Neural crest cell (in vitro differentiated cells): ENCODE measurements at regions not wholly inside any gene's neighbourhood (a gene's known extent, or its start where the extent isn't known, plus 50 kb on each side); places are given as distances from the start of the nearest gene placed in this dataset.
A peak's percentile ranks its signal among the peaks of the same experiment; 100 is the strongest.

Experiments
- DNase-seq: peaks from one replicate; pipeline ENCODE4 v3.0.0; 2021; ENCODE audit warnings: low read depth, mixed read lengths, low spot score
- H3K27ac Mint-ChIP-seq: one replicate; pipeline ENCODE4 v1.8.0; 2021; ENCODE audit warnings: mild to moderate bottlenecking, mixed read lengths; ENCODE audit not compliant: unreplicated experiment
- H3K27me3 Mint-ChIP-seq: 2 replicates; pipeline ENCODE4 v1.8.0; 2021; ENCODE audit warnings: low read depth, mild to moderate bottlenecking, mixed read lengths
- H3K36me3 Mint-ChIP-seq: 2 replicates; pipeline ENCODE4 v1.8.0; 2021; ENCODE audit warnings: low read depth, mild to moderate bottlenecking, mixed read lengths
- H3K4me1 Mint-ChIP-seq: 2 replicates; pipeline ENCODE4 v1.8.0; 2021; ENCODE audit warnings: mixed read lengths
- H3K4me3 Mint-ChIP-seq: one replicate; pipeline ENCODE4 v1.8.0; 2021; ENCODE audit warnings: mild to moderate bottlenecking, mixed read lengths
- H3K9me3 Mint-ChIP-seq: 2 replicates; pipeline ENCODE4 v1.8.0; 2021; ENCODE audit warnings: mixed read lengths
- TF ChIP-seq, protein P1 (sequence below): fragments of 200-600 bp; sonication (generic); conservative IDR thresholded peaks from 2 replicates; pipeline ENCODE4 v1.5.0; 2021; ENCODE audit warnings: antibody characterized with exemption, mild to moderate bottlenecking

DNA sequence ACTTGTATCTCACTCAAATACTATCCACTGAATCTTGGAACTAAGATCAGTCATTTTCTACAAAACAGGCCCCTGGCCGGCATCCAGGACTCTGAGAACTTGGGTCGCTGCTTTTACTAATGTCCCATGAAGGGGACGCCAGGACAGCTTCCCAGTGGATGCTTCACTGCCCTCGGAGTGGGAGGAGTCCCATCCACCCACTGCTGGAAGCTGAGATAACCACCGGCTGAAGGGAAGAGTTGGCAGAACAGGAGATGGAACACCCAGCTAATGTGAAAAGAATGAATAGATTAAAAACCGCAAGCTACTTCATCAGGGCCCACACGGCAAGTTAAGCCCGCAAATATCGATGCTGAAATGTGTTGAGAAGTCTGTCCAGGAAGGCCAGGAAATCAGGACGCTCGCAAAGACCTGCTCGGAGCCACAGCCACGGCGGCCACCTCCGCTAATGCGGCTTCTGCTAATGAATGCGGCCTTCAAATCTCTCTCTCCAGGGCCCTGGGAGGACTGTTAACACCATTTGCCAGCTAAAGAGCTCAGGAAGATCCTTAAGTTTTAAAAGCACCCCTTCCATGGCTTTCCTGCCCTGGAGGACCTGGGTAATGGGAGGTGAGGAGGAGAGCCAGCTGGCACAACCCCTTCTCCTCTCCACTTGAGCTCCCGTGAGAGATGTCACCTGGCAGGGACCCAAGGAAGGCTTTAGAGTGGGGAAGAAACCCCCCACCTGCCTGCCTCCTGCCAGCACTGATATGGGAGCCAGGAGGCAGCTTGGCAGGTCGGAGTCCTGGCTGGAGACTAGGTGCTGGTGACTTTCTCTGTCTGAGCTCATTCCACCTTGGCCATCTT is 226.6 kb upstream of the RPL38 start:
- no peak for DNase-seq
- TF ChIP-seq, protein P1, sequence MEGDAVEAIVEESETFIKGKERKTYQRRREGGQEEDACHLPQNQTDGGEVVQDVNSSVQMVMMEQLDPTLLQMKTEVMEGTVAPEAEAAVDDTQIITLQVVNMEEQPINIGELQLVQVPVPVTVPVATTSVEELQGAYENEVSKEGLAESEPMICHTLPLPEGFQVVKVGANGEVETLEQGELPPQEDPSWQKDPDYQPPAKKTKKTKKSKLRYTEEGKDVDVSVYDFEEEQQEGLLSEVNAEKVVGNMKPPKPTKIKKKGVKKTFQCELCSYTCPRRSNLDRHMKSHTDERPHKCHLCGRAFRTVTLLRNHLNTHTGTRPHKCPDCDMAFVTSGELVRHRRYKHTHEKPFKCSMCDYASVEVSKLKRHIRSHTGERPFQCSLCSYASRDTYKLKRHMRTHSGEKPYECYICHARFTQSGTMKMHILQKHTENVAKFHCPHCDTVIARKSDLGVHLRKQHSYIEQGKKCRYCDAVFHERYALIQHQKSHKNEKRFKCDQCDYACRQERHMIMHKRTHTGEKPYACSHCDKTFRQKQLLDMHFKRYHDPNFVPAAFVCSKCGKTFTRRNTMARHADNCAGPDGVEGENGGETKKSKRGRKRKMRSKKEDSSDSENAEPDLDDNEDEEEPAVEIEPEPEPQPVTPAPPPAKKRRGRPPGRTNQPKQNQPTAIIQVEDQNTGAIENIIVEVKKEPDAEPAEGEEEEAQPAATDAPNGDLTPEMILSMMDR = no peak
- H3K9me3 Mint-ChIP-seq = no peaks in the 10 kb centered on the region
- peaks cover 5% of the 10 kb centered on the region for H3K4me1 Mint-ChIP-seq
- no peak overlapping the region for H3K4me3 Mint-ChIP-seq
- no peaks in the 10 kb centered on the region for H3K36me3 Mint-ChIP-seq
- no peak overlapping the region for H3K27ac Mint-ChIP-seq
- peaks cover 3% of the 10 kb centered on the region for H3K27me3 Mint-ChIP-seq

DNA sequence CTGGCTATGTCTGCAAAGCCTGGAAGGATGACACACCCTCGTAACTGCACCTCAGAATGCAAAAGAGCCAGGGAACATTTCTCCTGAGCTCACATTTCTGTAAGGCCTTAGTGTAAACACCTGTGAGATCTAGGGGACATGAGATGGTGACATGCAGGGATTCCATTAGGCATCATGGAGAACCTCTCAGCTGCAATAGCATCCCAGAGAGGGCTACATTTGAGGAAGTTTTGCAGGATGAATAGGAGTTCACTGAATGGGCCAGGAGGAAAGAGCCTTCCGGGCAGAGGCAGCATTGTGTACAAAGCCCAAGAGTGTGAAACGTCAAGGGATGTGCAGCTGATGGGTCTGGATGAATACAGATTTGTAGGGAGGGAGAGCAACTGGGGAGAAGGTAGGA is 223.0 kb upstream of the RPL38 start:
- Mint-ChIP-seq H3K9me3 (no peaks in the 10 kb centered on the region), H3K27ac (no peak overlapping the region), H3K36me3 (no peaks in the 10 kb centered on the region), H3K4me1 (no peaks in the 10 kb centered on the region), H3K27me3 (peaks cover 10% of the 10 kb centered on the region), H3K4me3 (no peak overlapping the region)
- DNase-seq = no peak
- TF ChIP-seq, protein P1 = no peak

DNA sequence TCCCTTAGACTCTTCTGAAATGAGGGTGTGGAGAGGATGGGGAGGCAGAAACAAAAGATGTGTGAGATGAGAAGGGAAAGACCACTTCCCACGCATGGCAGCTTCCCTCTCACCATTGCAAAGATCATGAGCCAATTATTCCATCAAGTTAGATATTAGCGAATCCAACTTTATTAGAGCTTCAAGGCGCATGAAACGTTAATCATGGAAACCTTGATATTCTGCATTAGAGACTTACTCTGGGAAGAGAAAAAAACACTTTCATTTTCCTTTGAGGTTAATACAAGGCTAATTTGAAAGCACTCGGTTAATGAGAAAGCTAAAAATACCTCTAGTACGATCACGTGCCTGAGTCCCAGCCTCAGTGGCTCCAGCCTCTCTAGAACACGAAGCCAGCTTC is 220.6 kb upstream of the RPL38 start:
- Mint-ChIP-seq H3K4me3 (no peak overlapping the region), H3K27me3 (peaks cover 10% of the 10 kb centered on the region), H3K9me3 (no peaks in the 10 kb centered on the region), H3K27ac (no peak overlapping the region), H3K36me3 (no peaks in the 10 kb centered on the region), H3K4me1 (no peaks in the 10 kb centered on the region)
- DNase-seq = no peak
- TF ChIP-seq, protein P1 = no peak

DNA sequence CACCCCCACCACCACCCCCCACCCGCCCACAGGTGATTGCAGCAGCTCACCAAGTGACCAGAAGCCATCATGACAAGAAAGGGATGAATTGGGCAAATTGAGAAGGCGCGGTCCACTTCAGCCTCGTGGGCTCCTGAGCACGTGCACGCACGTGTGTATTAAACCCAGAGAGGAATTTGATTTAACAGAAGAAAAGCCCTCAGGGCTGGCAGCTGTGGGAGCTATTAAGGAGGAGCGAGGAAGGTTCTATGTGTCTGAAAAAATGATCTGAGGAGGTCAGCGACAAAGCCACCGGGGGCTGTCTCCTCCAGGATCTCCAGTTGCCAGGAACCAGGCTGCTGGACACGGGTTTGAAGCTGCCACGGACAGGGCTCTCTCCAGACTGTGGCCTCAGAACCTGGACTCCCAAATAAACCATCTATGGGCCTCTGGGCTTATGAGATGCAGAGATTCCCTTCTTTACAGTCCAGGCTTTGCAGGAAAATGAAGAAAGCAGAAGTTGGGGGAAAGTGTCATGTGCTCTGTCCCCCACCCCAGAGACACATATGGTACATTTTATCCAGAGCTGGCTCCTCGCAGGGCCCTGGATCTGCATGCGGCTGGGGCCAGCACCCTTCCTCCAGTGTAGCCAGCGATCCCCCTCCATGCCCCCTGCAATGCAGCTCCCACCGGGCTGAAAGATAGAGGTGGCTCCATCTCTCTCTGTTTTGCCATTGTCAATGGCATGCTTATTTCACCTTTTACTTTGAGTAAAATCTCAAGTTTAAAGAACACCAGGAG is 219.7 kb upstream of the RPL38 start:
- Mint-ChIP-seq H3K4me1 (no peaks in the 10 kb centered on the region), H3K9me3 (no peaks in the 10 kb centered on the region), H3K4me3 (no peak overlapping the region), H3K27ac (no peak overlapping the region), H3K36me3 (no peaks in the 10 kb centered on the region), H3K27me3 (peaks cover 10% of the 10 kb centered on the region)
- TF ChIP-seq, protein P1 = no peak
- DNase-seq = no peak

DNA sequence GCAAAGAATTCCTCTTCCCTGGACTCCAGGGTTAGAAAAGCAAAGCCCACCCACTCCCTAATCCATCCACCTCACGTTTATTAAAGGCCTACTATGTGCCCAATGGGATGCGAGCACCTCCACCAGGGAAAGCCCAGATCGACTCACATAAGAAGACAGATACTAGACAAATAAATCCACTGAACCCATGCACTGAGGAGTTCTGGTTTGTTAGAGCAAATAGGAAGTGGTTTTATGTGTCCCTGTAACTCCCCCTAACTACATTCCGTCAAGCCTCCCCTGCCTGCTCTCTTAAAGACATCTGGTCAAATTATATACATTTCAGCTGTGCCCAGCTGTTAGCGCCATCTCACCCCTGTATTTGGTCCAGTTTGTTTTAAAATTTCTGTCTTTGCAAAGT is 218.5 kb upstream of the RPL38 start:
- Mint-ChIP-seq H3K36me3 (no peaks in the 10 kb centered on the region), H3K27me3 (peaks cover 10% of the 10 kb centered on the region), H3K9me3 (no peaks in the 10 kb centered on the region), H3K4me3 (no peak overlapping the region), H3K4me1 (no peaks in the 10 kb centered on the region), H3K27ac (peak overlapping the region; percentile 78)
- TF ChIP-seq, protein P1 = no peak
- no peak for DNase-seq
